Iris pigment epithelial cell (primary cell): ENCODE measurements at regions not wholly inside any gene's neighbourhood (a gene's known extent, or its start where the extent isn't known, plus 50 kb on each side); places are given as distances from the start of the nearest gene placed in this dataset.

Experiments
- DNase-seq: peaks from one replicate; pipeline ENCODE4 v3.0.0-alpha.2; 2011; ENCODE audit warnings: low read depth

DNA sequence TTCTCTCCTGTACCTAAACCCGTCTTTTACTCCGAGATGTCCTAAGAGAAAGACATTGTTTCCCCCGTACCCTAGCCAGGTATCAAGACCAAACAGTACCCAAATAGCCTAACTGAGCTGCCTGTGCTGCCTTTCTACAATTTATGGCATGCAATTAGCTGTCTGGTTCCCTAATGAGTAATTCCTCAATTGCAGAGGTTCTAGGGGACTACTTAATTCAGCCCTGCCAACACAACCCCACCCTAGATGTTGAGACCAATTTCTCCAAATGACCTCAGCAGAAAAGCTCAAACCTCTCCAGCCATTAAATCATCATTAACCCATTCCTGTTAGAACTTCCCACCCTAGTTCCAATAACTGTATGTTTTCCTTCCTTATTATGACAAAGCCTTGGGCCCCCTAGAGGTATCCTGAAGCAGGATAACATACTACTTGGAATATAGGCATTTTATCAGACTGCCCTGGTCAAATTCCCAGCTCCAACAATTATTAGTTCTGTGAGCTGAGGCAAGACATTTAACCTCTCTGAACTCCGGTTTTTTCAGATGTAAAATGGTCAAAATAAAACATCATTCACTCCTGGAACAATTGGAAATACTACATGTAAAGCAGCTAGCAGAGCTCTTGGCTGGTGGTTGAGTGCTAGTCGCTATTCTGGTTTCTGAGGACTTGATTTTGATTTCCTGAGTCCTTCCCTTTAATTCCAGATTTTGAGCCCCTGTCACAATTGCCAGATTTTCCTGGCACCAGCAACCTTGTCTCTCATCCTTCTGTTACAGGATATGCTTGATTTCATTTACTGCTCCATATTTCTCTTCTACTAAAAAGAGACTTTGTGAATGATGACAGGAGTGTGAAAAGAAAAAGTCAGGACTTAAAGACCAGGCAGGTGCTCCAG is 244.6 kb upstream of the TENM3 start:
- no peak for DNase-seq

DNA sequence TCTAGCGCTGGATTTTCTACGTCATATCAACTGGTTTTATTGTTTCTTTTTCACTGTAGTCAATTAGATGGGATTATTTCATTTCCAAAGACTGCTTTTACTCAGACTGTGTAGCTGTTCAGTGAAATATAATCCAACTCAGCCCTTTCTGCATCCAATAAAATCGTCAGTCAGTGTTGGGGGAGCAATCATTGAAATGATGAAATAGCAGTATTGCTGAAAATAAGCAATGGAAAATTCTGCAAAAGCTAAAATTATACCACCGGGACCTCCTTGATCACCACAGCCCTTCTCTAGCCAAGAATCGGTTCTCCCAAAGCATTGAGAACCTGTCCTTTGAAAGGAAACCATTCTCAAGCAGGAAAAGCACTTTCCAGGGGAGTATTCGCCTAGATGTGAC is 243.1 kb upstream of the TENM3 start:
- DNase-seq = no peak

DNA sequence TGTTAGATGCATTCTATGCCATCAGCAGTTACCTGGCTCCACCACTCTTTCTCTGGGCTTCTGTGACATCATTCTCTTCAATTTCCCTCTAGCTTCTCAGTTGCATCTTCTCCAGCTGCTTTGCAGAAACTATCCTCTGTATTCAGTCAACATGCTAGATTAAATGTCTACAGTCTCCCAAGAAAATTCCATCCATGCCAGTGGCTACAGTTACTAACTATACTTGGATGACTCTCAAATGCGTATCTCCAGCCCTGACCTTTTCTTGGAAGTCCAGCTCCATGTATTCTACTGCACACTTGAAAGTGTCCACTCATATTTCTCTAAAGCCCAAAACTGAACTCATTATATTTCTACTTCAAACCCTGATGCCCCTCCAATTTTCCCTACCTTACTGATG is 232.3 kb upstream of the TENM3 start:
- DNase-seq = no peak

DNA sequence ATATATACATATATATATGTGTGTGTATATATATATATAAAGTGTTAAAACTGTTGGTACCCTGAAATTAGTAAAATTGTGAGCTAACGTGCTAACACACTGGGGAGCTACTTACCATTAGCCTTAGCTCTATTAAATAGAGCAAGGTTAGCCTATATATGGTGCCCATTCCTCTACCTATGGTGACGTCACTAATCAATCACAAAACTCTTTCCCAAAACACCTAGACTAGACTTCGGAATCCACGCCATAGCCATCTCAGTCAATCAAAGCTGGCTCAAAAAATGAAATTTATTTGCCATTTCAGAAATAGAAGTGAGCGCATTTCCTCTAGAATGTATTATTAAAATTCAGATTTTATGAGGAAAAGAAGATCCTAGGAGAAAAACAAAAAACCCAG is 229.0 kb upstream of the TENM3 start:
- no peak for DNase-seq

DNA sequence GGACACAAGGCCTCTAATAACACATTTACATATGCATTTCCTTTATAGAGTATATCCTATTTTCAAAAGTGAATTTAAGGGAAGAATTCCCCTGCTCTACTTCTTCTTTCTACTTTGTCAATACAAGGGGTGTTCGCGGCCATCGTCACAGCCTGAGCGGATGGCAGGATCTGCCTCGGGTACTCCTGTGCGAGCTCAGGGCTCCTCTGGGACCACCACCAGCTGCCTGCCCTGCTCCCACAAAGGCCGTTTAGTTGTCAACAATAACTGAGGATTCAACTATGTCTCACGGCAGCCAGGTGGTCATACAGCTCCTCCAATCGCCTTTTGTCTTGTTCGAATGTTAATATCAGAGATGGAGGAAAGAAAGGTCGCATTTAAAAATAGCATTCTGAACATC is 228.2 kb upstream of the TENM3 start:
- no peak for DNase-seq

DNA sequence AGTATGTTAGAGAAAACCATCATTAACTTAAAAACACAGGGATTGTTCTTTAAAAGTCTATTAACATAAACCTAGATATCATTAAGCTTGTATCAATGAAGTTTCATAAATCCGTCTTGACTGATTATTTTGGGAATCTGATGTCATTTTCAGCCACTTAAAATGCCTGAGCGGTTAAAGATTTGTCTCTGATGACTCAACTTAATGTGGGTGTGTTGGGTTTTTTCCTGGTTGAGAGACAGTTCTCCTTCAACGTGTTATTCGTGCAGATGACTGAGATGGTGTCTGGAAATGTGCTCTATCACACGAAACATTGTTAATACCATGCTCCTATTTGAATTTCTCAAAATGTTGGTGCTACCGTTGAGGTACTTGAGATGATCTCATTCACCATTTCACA is 227.3 kb upstream of the TENM3 start:
- peak; percentile 31 for DNase-seq

DNA sequence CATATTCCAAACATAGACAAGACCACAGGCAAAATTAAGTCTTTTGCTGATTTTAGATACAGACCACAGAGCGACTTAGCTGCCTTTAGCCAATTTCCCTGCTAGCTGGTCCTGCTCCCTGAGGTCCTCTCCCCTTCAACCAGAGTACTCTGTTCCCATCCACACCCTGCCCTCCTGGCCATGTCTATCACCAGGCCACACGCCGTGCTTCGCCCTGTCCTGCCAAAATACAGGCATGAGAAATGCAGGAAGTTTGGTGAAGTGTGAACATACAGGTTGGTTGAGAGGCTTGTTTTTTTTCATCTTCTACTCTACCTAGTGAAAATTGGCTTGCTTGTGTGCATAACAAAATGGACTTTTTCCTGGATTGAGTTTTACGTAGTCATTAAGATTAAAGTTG is 226.2 kb upstream of the TENM3 start:
- no peak for DNase-seq

DNA sequence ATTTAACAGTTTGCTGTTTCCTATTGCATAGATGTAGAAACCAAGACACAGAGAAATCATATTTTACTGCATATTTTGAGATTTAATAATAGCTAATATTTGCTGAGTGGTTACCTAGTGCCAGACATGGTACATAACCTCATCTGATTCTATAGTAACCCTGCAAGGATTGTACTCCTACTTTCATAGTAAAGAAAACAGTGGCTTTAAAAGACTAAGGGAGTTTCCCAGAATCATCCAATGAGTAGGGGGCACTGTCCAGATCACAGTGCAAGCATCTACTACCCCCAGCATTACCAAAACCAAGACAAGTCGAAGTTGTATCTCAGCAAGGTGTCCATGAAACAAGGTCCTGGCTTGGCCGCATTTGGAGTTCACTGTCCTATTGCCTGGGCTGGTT is 224.5 kb upstream of the TENM3 start:
- no peak for DNase-seq

DNA sequence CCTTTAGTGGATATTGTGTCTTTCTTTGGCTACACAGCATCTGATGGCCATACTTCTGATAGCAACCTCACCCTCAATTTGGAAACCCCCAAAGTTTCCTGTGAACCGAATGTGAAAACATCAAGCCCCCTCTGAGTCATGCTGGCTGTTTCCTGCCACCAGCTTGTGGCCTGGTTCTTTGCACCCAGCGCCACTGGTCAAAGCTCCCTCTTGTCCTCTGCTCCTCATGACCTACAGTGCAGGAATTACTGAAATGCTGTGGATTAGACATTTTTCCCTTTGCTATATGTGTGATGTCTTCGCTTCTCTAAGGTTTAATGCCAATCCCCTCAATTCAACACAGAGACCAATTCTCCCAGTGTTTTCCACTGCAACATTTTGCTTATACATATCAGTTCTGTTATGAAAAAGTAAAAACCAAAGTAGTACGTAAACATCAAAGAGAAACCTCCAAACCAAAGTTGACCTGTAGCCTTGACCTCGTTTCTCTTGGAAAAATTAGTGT is 224.0 kb upstream of the TENM3 start:
- DNase-seq = no peak

DNA sequence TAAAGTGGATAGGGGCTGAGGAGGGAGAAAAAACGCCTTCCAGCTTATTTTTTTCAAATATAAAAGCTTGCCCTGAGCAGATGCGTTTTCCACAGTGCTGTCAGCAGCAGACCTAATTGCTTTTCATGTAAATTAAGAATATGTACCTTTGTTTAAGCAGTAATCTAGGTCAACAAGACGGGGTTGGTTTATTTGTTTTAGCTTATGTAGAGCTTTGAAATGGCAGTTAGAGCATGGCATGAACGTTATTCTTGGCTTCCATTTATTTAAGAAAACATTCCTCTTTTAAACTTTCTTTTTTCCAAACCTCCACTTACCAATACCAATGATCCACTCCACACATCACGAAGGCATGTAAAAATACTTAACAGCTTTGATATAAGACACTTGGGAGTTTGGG is 220.3 kb upstream of the TENM3 start:
- DNase-seq = no peak

DNA sequence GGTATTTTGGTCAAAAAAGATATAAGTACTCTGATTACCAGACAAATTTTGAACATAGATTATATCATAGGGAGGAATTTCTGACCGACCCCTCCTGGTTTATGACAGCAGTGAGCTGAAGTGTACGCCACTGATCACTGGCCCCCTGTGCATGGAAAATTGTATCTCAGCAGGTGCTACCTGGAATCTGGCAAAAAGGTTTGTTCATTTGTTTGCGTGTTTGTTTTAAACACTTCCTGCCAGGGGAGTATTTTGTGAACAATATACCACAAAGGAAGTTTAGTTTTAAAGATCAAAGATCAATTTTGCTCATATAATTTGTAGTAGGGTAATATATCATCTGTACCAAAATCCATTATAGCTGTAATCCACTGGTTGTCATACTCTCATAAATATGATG is 219.7 kb upstream of the TENM3 start:
- DNase-seq = no peak

DNA sequence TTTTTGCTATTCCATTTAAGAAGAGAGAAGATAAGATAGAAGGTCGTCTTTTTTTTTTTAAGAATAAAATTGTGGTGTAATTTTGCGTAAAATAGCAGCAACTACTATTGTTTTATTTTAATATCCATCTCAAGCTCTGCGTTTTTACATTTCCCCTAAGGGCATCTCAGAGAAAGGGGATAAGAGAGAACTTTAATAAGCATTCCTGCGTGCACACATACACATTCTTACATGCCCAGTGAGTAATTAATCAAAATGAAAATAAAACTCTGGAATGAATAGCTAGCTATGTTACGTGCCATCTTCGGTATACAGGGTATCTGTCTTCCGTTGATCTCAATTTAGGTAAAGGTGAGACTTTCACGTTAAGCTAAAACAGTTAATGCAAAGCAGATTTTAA is 200.3 kb upstream of the TENM3 start:
- no peak for DNase-seq

DNA sequence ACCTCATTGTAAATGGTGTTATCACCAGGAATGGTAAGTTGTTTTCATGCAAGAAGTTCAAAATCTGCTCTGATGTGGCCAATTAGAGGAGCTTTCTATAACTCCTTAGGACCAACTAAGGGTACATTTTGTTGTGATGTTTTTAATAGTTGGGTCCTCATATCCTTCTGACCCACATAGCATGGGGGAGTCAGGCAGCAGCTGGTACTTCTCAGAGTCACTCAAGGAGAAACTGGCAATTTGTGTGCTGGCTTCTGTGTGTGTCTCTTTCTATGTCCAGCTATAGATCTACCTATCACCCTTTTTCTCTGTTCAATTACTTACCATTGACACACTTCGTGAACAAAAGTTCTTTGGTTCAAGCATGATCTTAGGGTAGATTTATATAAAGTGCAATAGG is 194.3 kb upstream of the TENM3 start:
- no peak for DNase-seq

DNA sequence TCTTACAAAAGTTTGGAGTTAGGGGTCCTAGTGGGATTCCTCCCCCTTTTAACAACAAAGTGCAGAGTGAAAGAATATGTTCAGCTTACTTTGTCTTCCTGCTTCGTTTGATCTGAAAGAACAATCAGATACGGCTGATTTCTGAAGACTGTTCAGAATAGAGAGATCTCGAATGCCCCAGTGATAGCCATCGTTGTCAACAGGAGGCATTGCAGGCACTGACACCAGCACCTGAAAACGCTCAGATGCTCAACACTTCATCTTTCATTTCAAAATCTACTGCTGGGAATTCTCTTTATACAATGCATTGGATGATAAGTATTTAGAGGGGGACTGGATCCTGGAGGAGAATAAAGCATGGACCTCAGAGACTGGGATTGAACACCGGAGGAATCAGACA is 186.3 kb upstream of the TENM3 start:
- DNase-seq = no peak

DNA sequence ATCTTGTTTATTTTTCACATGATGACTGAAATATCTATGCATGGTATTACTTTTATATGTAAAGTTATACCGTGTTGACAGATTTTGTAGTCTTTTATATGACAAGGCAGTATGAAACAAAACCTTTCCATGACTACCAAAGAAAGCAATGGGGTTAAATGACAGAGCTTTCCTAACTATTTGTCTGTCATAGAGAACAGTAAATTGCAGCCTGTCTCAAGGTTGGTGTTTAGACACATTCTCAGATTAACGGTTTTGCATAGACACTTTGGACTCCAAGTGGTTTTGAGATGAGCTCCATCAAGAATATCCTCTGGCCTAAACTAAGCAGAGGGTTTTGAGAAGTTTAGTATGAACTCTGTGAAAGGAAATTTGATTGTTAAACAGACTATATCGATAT is 180.7 kb upstream of the TENM3 start:
- peak; percentile 27 for DNase-seq

DNA sequence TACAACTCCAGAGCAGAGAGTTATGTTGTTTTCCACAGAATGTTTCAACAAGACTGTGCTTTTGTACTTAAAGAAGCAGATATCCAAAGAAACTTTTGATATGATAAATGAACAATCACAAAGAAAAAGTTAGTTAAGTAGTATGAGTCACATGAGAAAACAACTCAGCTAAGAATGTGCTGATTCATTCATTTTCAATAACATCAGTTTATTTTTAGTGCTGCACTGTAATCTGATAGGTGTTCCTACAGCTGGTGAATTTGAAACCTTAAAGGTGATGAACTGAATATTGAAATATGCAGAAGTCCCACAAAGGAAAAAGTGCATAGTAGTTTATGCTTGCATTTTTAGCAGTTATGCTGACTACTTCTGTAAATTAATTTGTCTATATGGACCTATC is 180.3 kb upstream of the TENM3 start:
- peak; percentile 89 for DNase-seq

DNA sequence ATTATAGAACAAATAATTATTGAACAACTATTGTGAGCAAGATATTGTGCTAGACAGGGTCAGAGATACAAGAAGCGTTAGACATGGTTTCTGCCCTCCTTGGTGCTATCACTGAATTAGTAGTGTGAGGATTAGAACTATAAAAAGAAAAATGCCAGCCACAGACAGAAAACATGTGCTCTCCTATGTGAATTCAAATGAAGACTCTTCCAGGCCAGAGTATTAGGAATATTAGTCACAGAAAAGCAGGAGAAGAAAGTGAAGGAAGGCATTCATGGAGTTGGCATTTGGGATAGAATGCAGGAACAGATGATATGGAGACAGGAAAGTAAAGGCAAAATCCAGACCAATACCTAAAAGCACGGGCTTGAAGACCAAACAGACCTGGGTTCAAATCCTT is 179.6 kb upstream of the TENM3 start:
- no peak for DNase-seq

DNA sequence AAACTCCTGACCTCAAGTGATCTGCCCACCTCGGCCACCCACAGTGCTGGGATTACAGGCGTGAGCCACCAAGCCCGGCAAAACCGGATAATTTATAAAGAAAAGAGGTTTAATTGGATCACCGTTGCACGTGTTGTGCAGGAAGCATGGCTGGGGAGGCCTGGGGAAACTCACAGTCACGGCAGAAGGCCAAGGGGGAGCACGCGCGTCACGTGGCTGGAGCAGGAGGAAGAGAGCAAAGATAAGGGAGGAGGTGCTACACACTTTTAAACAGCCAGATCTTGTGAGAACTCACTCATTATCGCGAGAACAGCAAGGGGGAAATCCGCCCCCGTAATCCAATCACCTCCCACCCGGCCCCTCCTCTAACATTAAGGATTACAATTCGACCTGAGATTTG is 177.9 kb upstream of the TENM3 start:
- no peak for DNase-seq

DNA sequence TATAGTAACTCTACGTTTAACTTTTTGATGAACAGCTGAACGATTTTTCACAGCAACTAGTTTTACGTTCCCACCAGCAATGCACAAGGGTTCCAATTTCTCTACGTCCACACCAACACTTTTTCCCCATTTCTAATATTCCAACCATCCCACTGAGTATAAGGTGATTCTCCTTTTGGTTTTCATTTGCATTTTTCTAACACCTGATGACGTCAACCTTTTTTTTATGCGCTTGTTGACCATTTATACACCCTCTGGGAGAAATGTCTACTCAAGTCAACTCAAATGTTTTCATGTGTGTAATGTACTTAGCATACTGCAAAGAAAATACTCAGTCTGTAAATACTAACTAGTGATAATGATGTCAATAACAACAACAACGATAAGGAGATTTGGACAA is 177.2 kb upstream of the TENM3 start:
- DNase-seq = no peak

DNA sequence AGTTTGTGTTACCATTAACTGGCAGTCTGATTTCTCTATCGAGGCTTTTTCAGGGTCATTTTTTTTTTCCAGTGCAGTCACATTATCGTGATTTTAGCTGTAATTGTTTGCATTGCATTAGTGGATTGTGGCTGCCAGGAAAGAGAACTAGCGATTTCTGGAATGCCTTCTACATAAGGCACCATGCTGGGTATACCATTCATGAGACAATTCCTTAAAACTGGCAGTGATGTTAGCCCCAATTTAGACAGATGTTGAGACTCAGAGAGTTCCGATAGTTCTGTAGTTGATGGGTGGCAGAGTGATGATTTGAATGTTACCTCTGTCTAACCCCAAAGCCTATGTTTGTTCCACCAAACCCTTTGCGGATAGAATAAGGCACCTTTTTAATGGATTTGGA is 175.4 kb upstream of the TENM3 start:
- DNase-seq = no peak

DNA sequence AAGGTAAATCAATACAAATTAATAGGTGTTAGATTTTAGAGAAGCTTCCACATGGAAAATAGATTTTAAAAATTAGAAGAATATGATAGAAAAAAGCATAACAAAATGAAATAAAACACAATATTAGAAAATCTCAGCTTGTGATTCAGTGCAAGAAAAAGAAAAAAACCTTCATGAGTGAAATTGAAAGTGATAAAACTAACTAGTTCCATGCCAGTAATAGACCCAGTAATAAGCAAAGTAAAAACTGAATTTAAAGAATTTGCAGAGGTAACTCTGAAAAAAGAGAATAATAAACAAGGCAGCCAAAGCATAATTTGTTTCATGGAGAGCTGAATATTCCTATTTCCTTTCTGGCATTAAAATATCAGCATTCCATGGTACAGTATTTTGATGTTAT is 174.3 kb upstream of the TENM3 start:
- DNase-seq = no peak

DNA sequence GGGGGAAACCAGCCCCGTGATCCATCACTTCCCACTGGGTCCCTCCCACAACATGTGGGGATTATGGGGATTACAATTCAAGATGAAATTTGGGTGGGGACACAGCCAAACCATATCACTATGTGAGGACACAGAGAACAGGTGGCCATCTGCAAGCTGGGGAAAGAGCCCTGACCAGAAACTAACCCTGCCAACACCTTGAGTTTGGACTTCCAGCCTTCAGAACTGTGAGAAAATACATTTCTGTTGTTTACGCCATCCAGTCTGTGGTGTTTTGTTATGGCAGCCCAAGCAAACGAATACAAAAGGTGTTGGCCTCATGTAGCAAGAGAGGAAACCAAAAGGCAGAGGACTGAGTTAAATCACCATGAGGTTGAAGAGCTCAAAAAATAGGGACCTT is 169.9 kb upstream of the TENM3 start:
- no peak for DNase-seq

DNA sequence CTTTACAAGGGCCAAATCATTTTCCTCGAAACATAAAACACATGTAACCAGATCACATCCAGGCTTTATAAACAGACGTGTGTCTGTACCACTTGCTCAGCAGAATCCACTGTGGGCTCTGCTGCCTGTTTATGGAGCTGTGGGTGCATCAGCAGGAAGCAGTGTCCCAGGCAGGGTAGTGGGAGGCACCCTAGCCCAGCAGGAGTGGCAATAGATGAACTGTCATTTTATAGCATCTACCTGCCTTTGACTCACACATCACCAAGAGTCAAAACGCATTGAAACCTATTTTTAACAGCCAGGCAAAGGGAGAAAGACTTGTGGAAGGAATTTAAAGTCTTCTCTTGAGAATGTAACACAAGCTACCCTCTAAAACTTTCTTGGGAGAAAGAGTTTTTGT is 169.1 kb upstream of the TENM3 start:
- no peak for DNase-seq

DNA sequence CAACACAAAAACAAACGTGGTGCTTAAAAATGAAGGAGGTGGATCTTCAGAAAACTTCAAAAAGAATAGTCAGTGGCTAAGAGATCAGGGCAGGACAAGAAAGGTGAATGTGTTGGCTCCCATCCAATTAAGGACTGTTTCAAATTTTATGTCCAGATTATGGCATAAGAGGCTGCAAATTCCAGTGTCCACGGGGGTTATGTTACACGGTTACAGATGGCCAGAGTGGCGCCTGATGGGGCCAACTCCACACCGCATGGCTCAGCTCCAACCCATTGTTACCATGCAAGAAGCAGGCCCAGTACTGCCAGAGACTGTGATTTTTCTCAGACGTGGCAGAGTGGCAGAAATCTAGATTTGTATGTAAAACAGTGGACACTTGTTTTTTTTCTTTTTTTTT is 168.4 kb upstream of the TENM3 start:
- no peak for DNase-seq
